ENCODE measurements at regions not wholly inside any gene's neighbourhood (a gene's known extent, or its start where the extent isn't known, plus 50 kb on each side); places are given as distances from the start of the nearest gene placed in this dataset.
"Not testable (repeated sequence)": the region's sequence is repeated elsewhere in the genome, so short reads cannot be mapped to it uniquely, and the experiment has no call there.

- DNase-seq: no peak
- ATAC-seq: no peak
- no peak for TF ChIP-seq POLR2A (IDR thresholded peaks at IDR 0.05)
- no peak for TF ChIP-seq CTCF (IDR thresholded peaks at IDR 0.05 in 4 of 5, conservative IDR thresholded peaks at IDR 0.05 in 1 of 5)
- in situ Hi-C loops (cut with MboI; ENCODE audit: low sequenced_read_pairs in 4 of 4): no loop called here
- Histone ChIP-seq H3K36me3 (no peaks in the 10 kb centered on the region), H3K9me3 (no peaks in the 10 kb centered on the region), H3K4me3 (no peak overlapping the region), H3K27ac (no peak overlapping the region), H3K4me1 (no peaks in the 10 kb centered on the region), H3K27me3 (no peaks in the 10 kb centered on the region)
- intact Hi-C loops (cut with DNase I; ENCODE audit: low total_unique reads): no loop called here
Measured at GRCh38 chr5:56297851-56298250, 64.7 kb upstream of the ANKRD55 start.

GRCh38 chr5:56295311-56295710, 62.2 kb upstream of the ANKRD55 start:
- H3K36me3 ChIP-seq; H3K4me3 ChIP-seq; H3K27me3 ChIP-seq; intact Hi-C loops (cut with DNase I; ENCODE audit: low total_unique reads); H3K9me3 ChIP-seq; DNase-seq; ATAC-seq; H3K4me1 ChIP-seq; H3K27ac ChIP-seq; in situ Hi-C loops (cut with MboI; ENCODE audit: low sequenced_read_pairs in 4 of 4): not testable (repeated sequence)

- ATAC-seq: no peak
- no peak for TF ChIP-seq POLR2A (IDR thresholded peaks at IDR 0.05)
- TF ChIP-seq CTCF (IDR thresholded peaks at IDR 0.05 in 4 of 5, conservative IDR thresholded peaks at IDR 0.05 in 1 of 5): no peak
- intact Hi-C loops (cut with DNase I; ENCODE audit: low total_unique reads): no loop called here
- Histone ChIP-seq H3K27me3 (no peaks in the 10 kb centered on the region), H3K27ac (no peak overlapping the region), H3K36me3 (no peaks in the 10 kb centered on the region), H3K9me3 (no peaks in the 10 kb centered on the region), H3K4me1 (no peaks in the 10 kb centered on the region), H3K4me3 (no peak overlapping the region)
- in situ Hi-C loops (cut with MboI; ENCODE audit: low sequenced_read_pairs in 4 of 4): no loop called here
- DNase-seq: no peak
Measured at GRCh38 chr5:56294354-56294753, 61.2 kb upstream of the ANKRD55 start.

- not testable (repeated sequence) for H3K27ac ChIP-seq
Measured at GRCh38 chr5:56292874-56293273, 59.7 kb upstream of the ANKRD55 start.

GRCh38 chr5:56291661-56292374, 58.7 kb upstream of the ANKRD55 start:
- TF ChIP-seq CTCF (IDR thresholded peaks at IDR 0.05 in 4 of 5, conservative IDR thresholded peaks at IDR 0.05 in 1 of 5): no peak
- no peak for TF ChIP-seq POLR2A (IDR thresholded peaks at IDR 0.05)
- Histone ChIP-seq H3K9me3 (no peaks in the 10 kb centered on the region), H3K27ac (no peak overlapping the region), H3K4me1 (no peaks in the 10 kb centered on the region), H3K36me3 (no peaks in the 10 kb centered on the region), H3K27me3 (no peaks in the 10 kb centered on the region), H3K4me3 (no peak overlapping the region)
- intact Hi-C loops (cut with DNase I; ENCODE audit: low total_unique reads): no loop called here
- in situ Hi-C loops (cut with MboI; ENCODE audit: low sequenced_read_pairs in 4 of 4): no loop called here
- DNase-seq (no peak), ATAC-seq (no peak)

More at GRCh38 chr5:56292874-56293273, 59.7 kb upstream of the ANKRD55 start:
- ATAC-seq; H3K36me3 ChIP-seq; H3K4me3 ChIP-seq; in situ Hi-C loops (cut with MboI; ENCODE audit: low sequenced_read_pairs in 4 of 4); H3K4me1 ChIP-seq; DNase-seq; H3K27me3 ChIP-seq; H3K9me3 ChIP-seq; intact Hi-C loops (cut with DNase I; ENCODE audit: low total_unique reads): not testable (repeated sequence)

Measured in gastrocnemius medialis (tissue), 4 donors.